C4-2B (cell line): ENCODE measurements at regions not wholly inside any gene's neighbourhood (a gene's known extent, or its start where the extent isn't known, plus 50 kb on each side); places are given as distances from the start of the nearest gene placed in this dataset.
"Not testable (repeated sequence)": the region's sequence is repeated elsewhere in the genome, so short reads cannot be mapped to it uniquely, and the experiment has no call there.

Experiments
- CTCF ChIP-seq: fragments of 450-650 bp; conservative IDR thresholded peaks from 2 replicates; pipeline ENCODE4 v1.5.1; 2017; ENCODE audit warnings: mild to moderate bottlenecking
- ZFX ChIP-seq: fragments of 450-650 bp; IDR thresholded peaks from 2 replicates; pipeline ENCODE4 v1.6.1; 2017

GRCh38 chr9:61386816-61387102, 196.9 kb downstream of the SPATA31A7 start:
- TF ChIP-seq ZFX, CTCF: not testable (repeated sequence)
